Fibroblast of lung (primary cell): ENCODE measurements at regions not wholly inside any gene's neighbourhood (a gene's known extent, or its start where the extent isn't known, plus 50 kb on each side); places are given as distances from the start of the nearest gene placed in this dataset.

ENCODE experiments used
- DNase-seq, 2 donors: peaks; one replicate each; pipeline versions ENCODE4 v3.0.0 to v3.0.0-alpha.2; 2010; ENCODE audit warnings: low read depth in 2 of 2
- H2AFZ ChIP-seq: 2 replicates; pipeline ENCODE4 v1.5.1; 2012; ENCODE audit warnings: low read length, control low read depth, inconsistent platforms
- H3K27ac ChIP-seq: 2 replicates; pipeline ENCODE4 v1.5.1; 2011; ENCODE audit warnings: low read length, control low read depth; ENCODE audit not compliant: insufficient read depth
- H3K27me3 ChIP-seq: 2 replicates; pipeline ENCODE4 v1.5.1; 2011; ENCODE audit warnings: mild to moderate bottlenecking, low read length; ENCODE audit not compliant: control insufficient read depth, insufficient read depth
- H3K36me3 ChIP-seq: 2 replicates; pipeline ENCODE4 v1.5.1; 2011; ENCODE audit warnings: low read length; ENCODE audit not compliant: control insufficient read depth, insufficient read depth
- H3K4me1 ChIP-seq: 2 replicates; pipeline ENCODE4 v1.5.1; 2011; ENCODE audit warnings: low read length; ENCODE audit not compliant: control insufficient read depth, insufficient read depth; ENCODE audit errors: extremely low read depth
- H3K4me2 ChIP-seq: 2 replicates; pipeline ENCODE4 v1.5.1; 2011; ENCODE audit warnings: low read length, control low read depth; ENCODE audit not compliant: insufficient read depth; ENCODE audit errors: extremely low read depth
- H3K4me3 ChIP-seq, 4 experiments: fragments of 200-600 bp in 1 of 4; sonication (generic) in 1 of 4; replicated peaks in 1 of 4; 2 replicates each; pipeline ENCODE4 v1.5.1; 2011 to 2016; ENCODE audit warnings: low read length in 4 of 4, low read depth in 3 of 4, mild to moderate bottlenecking in 3 of 4, control low read depth in 2 of 4, inconsistent platforms in 1 of 4, mixed read lengths in 1 of 4; ENCODE audit not compliant: insufficient read depth in 1 of 4; ENCODE audit errors: control extremely low read depth in 1 of 4
- H3K79me2 ChIP-seq: 2 replicates; pipeline ENCODE4 v1.5.1; 2012; ENCODE audit warnings: mild to moderate bottlenecking, low read length, inconsistent platforms; ENCODE audit not compliant: control insufficient read depth, insufficient read depth
- H3K9ac ChIP-seq: 2 replicates; pipeline ENCODE4 v1.5.1; 2011; ENCODE audit warnings: mild to moderate bottlenecking, low read length, control low read depth; ENCODE audit not compliant: insufficient read depth
- H3K9me3 ChIP-seq: 2 replicates; pipeline ENCODE4 v1.5.1; 2012; ENCODE audit warnings: low read depth, low read length; ENCODE audit not compliant: control insufficient read depth, insufficient read depth
- H4K20me1 ChIP-seq: 2 replicates; pipeline ENCODE4 v1.5.1; 2011; ENCODE audit warnings: low read length; ENCODE audit not compliant: control insufficient read depth, insufficient read depth; ENCODE audit errors: extremely low read depth
- CTCF ChIP-seq, 2 donors: IDR thresholded peaks in 1 of 2; conservative IDR thresholded peaks in 1 of 2; 1 replicate in 1 of 2; 2 replicates in 1 of 2; pipeline ENCODE4 v1.5.1; 2011 to 2012; ENCODE audit warnings: low read length in 2 of 2, control low read depth in 1 of 2, inconsistent platforms in 1 of 2, low read depth in 1 of 2, mild to moderate bottlenecking in 1 of 2
- EZH2 ChIP-seq: IDR thresholded peaks from 2 replicates; pipeline ENCODE4 v1.5.1; 2012; ENCODE audit warnings: low read length, control low read depth, mild to moderate bottlenecking; ENCODE audit errors: missing control alignments

GRCh38 chr9:30310711-30311110 is 2073.7 kb upstream of the ACO1 start:
- no peak overlapping the region for H3K4me3 ChIP-seq
- no peaks in the 10 kb centered on the region for H3K36me3 ChIP-seq
- no peaks in the 10 kb centered on the region for H3K79me2 ChIP-seq
- no peak overlapping the region for H3K27ac ChIP-seq
- TF ChIP-seq CTCF (conservative IDR thresholded peaks at IDR 0.05 in 1 of 2, IDR thresholded peaks at IDR 0.05 in 1 of 2; ENCODE audit: low read depth in 1 of 2, low read length in 2 of 2) (no peak), EZH2 (no peak)
- no peaks in the 10 kb centered on the region for H3K27me3 ChIP-seq
- no peaks in the 10 kb centered on the region for H3K9me3 ChIP-seq
- H3K9ac ChIP-seq, result no peak overlapping the region
- DNase-seq, result no peak
- no peaks in the 10 kb centered on the region for H4K20me1 ChIP-seq
- H3K4me2 ChIP-seq, result no peak overlapping the region
- H2AFZ ChIP-seq, result no peak overlapping the region
- no peaks in the 10 kb centered on the region for H3K4me1 ChIP-seq

- Histone ChIP-seq H3K4me1 (no peaks in the 10 kb centered on the region), H3K79me2 (no peaks in the 10 kb centered on the region), H2AFZ (no peak overlapping the region), H3K9me3 (no peaks in the 10 kb centered on the region), H3K4me3 (no peak overlapping the region), H3K27ac (no peak overlapping the region), H4K20me1 (no peaks in the 10 kb centered on the region), H3K9ac (no peak overlapping the region), H3K4me2 (no peak overlapping the region), H3K27me3 (no peaks in the 10 kb centered on the region), H3K36me3 (no peaks in the 10 kb centered on the region)
- TF ChIP-seq CTCF (conservative IDR thresholded peaks at IDR 0.05 in 1 of 2, IDR thresholded peaks at IDR 0.05 in 1 of 2; ENCODE audit: low read depth in 1 of 2, low read length in 2 of 2) (no peak), EZH2 (no peak)
- no peak for DNase-seq
Measured at GRCh38 chr9:30329431-30329830, 2055.0 kb upstream of the ACO1 start.

- Histone ChIP-seq H3K4me1 (no peaks in the 10 kb centered on the region), H2AFZ (no peak overlapping the region), H3K4me2 (no peak overlapping the region), H3K27ac (no peak overlapping the region), H4K20me1 (no peaks in the 10 kb centered on the region), H3K36me3 (no peaks in the 10 kb centered on the region), H3K27me3 (no peaks in the 10 kb centered on the region), H3K9ac (no peak overlapping the region), H3K4me3 (no peak overlapping the region), H3K79me2 (no peaks in the 10 kb centered on the region), H3K9me3 (no peaks in the 10 kb centered on the region)
- DNase-seq, result no peak
- TF ChIP-seq EZH2 (no peak), CTCF (conservative IDR thresholded peaks at IDR 0.05 in 1 of 2, IDR thresholded peaks at IDR 0.05 in 1 of 2; ENCODE audit: low read depth in 1 of 2, low read length in 2 of 2) (no peak)
Measured at GRCh38 chr9:30348904-30349303, 2035.5 kb upstream of the ACO1 start.
